CD4-positive, alpha-beta T cell treated with Interleukin-17A for 4 hours (primary cell): ENCODE measurements at regions not wholly inside any gene's neighbourhood (a gene's known extent, or its start where the extent isn't known, plus 50 kb on each side); places are given as distances from the start of the nearest gene placed in this dataset.

Source experiments
- DNase-seq: peaks from one replicate; pipeline ENCODE4 v3.0.0-alpha.2; 2020; ENCODE audit warnings: mixed read lengths

DNA sequence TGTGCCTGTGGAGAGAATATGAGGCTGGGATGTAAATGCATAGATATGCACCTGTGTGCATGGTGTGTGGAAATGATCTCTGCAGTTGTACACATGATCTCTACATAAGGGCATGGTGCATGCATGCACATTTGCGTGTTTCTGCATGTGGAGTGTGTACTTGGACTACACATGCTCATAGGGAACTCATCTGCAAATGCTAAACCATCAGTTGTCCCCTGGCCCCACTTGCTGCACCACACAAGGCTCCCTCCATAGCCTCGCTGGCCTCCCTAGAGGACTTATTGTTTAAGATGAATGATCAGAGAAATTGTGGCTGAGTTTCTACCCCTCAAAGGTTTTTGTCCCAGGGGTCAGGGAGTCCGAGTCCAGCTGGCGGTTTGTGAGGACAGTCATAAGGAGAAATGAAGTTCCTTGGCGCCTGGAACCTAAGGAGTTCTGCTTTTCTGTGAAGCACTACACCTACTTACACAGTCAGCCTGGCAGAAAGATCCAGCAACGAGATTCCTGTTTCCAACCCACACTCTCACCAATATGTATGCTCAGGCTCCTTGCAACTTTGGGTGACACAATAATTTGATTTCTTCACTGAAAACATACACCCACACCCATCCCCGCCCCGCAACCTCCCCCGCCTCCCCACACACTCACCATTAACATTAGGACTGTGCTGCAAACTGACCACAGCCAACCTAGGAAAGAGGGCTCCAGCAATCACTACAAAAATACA lies 79.9 kb upstream of the CPEB4 start:
- no peak for DNase-seq

- DNase-seq: no peak
These were observed 79.1 kb upstream of the CPEB4 start for GRCh38 chr5:173809014-173809413.

DNA sequence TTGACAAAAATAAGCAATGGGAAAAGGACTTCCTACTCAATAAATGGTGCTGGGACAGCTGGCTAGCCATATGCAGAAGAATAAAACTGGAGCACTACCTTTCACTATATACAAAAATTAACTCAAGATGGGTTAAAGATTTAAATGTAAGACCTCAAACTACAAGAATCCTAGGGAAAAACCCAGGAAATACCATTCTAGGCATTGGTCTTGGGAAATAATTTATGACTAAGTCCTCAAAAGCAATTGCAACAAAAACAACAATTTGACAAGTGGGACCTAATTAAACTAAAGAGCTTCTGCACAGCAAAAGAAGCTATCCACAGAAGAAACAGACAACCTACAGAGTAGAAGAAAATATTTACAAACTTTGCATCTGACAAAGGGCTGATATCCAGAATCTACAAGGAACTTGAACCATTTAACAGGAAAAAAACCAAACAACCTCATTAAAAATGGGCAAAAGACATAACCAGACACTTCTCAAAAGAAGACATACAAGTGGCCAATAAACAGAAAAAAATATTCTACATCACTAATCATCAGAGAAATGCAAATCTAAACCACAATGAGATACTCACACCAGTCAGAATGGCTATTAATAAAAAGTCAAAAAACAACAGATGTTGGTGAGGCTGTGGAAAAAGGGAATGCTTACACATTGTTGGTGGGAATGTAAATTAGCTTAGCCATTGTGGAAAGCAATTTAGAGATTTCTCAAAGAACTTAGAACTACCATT lies 75.2 kb upstream of the CPEB4 start:
- DNase-seq: no peak

DNA sequence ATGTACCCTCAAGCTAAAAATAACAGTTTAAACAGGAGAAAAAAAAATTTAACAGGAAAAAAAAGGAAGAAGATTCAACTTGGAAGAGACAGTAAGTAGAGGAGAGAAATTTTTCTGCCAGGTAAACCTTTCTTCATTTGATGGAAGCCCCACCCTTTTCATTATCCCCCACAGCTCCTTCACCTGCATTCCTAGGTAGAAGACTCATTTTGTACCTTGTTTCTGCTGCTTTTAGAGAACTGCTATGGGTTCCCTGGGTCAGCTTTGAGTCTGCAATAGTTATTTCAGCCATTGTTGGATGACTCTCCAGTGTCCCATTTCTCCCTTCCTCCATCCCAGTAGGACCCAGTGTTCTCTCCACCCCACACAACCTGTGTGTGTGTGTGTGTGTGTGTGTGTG lies 74.1 kb upstream of the CPEB4 start:
- DNase-seq: no peak

- DNase-seq: no peak
These were observed 72.6 kb upstream of the CPEB4 start for GRCh38 chr5:173815571-173815970.

DNA sequence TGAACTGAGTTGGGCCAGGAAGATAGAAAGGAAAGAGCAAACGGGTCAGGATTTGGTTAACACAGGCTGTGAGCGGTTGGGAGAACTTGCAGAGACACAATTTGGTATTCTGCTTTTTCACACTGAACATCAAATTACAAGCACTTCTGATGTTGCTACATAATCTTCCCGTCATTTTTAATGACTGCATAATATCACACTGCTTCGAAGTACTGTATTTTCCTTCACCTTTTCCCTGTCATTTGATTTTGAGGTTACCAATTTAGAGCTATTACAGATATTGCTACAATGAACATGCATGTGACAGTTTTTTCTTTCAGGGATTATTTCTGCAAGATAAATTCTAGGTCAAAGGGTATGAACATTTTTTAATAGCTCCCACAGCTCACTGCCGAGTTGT lies 71.4 kb upstream of the CPEB4 start:
- DNase-seq: no peak

- no peak for DNase-seq
These were observed 70.6 kb upstream of the CPEB4 start for GRCh38 chr5:173817561-173817960.

GRCh38 chr5:173819521-173819920 lies 68.6 kb upstream of the CPEB4 start:
- no peak for DNase-seq

DNA sequence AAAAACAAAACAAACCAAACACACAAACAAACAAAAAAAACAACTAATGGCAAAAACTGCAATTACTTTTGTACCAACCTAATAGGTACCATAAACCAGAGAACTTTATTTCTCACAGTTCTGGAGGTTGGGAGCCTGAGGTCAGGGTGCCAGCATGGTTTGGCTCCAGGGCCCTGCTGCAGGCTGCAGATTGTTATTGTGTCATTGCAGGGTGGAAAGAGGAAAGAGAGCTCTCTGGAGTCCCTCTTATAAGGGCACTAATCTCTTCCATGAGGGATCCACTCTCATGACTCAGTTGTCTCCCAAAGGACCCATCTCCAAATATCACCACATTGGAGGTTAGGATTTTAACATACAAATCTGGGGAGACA lies 64.9 kb upstream of the CPEB4 start:
- no peak for DNase-seq

- DNase-seq: no peak
These were observed 64.2 kb upstream of the CPEB4 start for GRCh38 chr5:173823721-173824567.

- no peak for DNase-seq
These were observed 62.8 kb upstream of the CPEB4 start for GRCh38 chr5:173825215-173825865.

GRCh38 chr5:173826086-173826427 lies 62.1 kb upstream of the CPEB4 start:
- DNase-seq: no peak

DNA sequence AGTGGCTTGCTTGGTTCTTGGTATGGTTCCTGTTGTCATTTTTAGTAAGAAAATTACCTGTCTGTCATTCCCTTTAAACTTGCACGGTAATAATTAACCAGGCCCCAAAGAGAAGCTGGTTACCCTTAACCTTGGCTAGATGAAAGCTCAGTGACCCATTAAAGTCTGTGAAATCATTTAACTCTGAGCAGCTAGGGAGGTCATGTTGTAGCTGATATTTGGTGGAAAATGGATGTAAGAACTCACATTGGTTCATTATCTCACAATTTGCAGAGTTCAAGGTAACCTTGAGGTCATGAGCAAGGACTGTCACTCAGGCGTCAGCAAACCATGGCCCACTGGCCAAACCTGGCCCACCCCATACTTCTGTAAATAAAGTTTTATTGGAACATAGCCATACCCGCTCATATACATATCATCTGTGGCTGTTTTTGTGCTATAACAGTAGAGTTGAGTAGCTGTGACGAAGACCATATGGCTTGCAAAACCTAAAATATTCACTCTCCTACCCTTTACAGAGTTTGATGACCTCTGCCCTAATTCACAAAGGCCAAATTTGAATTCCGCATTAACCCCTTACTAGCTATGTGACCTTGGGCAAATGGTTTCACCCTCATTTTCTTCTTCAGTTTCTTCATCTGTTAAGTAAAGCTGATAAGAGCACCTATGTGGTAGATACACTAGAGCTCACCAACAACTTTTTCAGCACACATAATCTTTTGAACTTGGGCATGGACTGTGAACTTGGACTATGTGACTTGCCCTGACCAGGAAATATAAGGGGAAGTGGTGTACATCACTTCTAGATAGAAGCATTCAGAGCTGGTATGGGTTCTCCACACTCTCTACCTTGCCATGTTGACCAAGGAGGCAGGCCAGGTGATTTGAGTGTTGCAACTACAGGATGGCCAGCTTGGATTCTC lies 61.5 kb upstream of the CPEB4 start:
- DNase-seq: no peak

GRCh38 chr5:173828952-173829351 lies 59.2 kb upstream of the CPEB4 start:
- DNase-seq: no peak

DNA sequence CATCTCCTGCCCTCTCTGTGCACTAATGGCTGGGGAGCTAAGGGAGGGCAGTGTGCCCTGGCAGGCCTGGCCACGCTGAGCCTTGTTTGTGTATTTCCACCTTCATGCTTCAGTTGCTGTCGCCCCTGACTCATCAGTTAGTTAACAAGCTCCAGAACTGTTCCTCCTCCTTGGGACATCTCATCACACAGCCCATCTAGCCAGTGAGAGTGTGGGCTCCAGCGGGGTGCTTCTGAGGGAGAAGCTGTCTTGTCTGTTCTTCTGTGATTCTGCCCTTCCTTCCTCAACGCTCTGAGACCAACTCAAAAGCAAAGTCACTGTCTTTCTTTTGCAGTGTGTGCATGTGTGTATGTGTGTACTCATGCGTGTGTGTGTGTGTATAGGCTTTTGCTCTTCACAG lies 58.3 kb upstream of the CPEB4 start:
- no peak for DNase-seq

DNA sequence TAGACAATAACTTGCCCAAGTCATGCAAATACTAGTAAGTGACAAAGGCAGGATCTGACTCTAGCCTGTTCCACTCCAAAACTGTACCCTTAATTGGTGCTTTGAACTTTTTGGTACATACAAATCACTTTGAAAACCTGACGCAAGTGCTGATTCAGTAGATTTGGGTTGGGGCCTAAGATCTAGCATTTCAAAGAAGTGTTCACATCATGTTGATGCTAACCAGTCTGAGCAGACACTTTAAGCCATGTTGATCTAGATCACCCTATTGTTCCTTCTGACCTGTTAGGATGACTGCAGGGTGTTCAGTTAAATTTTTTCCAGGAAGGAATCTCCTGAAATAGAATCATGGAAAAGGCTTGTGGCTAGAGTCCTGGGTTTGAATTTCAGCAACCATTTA lies 57.7 kb upstream of the CPEB4 start:
- no peak for DNase-seq

GRCh38 chr5:173831196-173831914 lies 56.8 kb upstream of the CPEB4 start:
- no peak for DNase-seq

DNA sequence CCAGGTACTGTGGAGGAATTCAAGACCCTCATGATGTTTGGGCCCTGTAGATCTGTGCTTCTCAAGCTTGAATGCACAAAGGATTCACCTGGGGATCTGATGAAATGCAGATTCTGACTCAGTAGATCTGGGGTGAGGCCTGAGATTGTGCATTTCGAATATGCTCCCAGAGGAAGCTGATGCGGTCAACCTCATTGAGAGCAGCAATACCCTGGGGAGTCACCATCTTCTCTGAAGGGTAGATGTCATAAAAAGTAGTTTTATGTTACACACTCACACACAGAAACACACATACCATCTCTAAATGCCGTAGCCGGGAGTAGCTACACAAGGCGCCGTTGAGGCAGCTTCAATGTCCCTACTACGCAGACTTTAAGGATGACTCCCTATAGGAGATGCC lies 55.8 kb upstream of the CPEB4 start:
- no peak for DNase-seq

GRCh38 chr5:173833196-173833985 lies 54.8 kb upstream of the CPEB4 start:
- DNase-seq: no peak

GRCh38 chr5:173834071-173834771 lies 53.9 kb upstream of the CPEB4 start:
- DNase-seq: no peak
